NT2/D1 (cell line): ENCODE measurements at regions not wholly inside any gene's neighbourhood (a gene's known extent, or its start where the extent isn't known, plus 50 kb on each side); places are given as distances from the start of the nearest gene placed in this dataset.

Experiments used
- SUZ12 ChIP-seq: IDR thresholded peaks from 2 replicates; pipeline ENCODE4 v1.6.1; 2011; ENCODE audit not compliant: insufficient read length, insufficient read depth; ENCODE audit errors: extremely low read depth
- YY1 ChIP-seq: IDR thresholded peaks from 2 replicates; pipeline ENCODE4 v1.6.1; 2011; ENCODE audit not compliant: insufficient read length, insufficient read depth
- ZNF274 ChIP-seq: IDR thresholded peaks from 2 replicates; pipeline ENCODE4 v1.6.1; 2011; ENCODE audit warnings: mild to moderate bottlenecking, low read depth, low read length

DNA sequence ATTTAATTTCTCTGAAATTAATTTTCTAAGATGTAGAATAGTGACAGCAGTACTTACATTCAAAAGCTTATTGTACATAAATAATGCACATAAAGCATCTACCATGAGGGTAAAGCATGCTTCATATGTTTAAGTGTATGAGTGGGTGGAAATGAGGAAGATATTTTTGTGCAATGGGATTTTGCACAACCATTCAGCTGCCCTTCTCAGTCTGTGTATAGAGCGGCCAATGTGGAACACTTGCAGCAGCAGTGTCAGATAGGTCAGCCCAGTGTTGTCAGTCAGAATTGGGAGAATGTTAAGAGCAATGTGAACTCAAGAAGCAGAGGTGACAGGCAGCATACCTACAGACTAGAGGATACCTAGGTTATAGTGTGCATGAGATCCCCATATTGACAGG lies 72.5 kb upstream of the ATP2B1 start:
- TF ChIP-seq YY1 (no peak), ZNF274 (no peak), SUZ12 (no peak)
